Tibial nerve (tissue), 4 donors: ENCODE measurements at regions not wholly inside any gene's neighbourhood (a gene's known extent, or its start where the extent isn't known, plus 50 kb on each side); places are given as distances from the start of the nearest gene placed in this dataset.

ENCODE experiments used
- CTCF ChIP-seq, 5 experiments: fragments of 200-600 bp in 3 of 5; fragments of 450-650 bp in 2 of 5; sonication (generic) in 3 of 5; IDR thresholded peaks; one replicate each; pipeline ENCODE4 v1.5.1; 2016 to 2019; ENCODE audit warnings: antibody characterized with exemption in 5 of 5, mild to moderate bottlenecking in 3 of 5, moderate library complexity in 2 of 5
- EP300 ChIP-seq, 2 donors: sonication (generic); formaldehyde crosslinking; IDR thresholded peaks; one replicate each; pipeline ENCODE4 v1.6.1; 2017; ENCODE audit warnings: antibody characterized with exemption in 2 of 2, mild to moderate bottlenecking in 1 of 2
- POLR2A ChIP-seq, 2 donors: fragments of 450-650 bp; IDR thresholded peaks; one replicate each; pipeline ENCODE4 v1.6.1; 2017; ENCODE audit warnings: antibody characterized with exemption in 2 of 2, mild to moderate bottlenecking in 2 of 2, moderate library complexity in 2 of 2

GRCh38 chr2:126973745-126974144 lies 75.1 kb downstream of the TEX51 start:
- TF ChIP-seq EP300 (IDR thresholded peaks at IDR 0.05) (no peak), CTCF (IDR thresholded peaks at IDR 0.05) (no peak), POLR2A (IDR thresholded peaks at IDR 0.05) (no peak)
